Stomach (tissue), 8 donors: ENCODE measurements at regions not wholly inside any gene's neighbourhood (a gene's known extent, or its start where the extent isn't known, plus 50 kb on each side); places are given as distances from the start of the nearest gene placed in this dataset.

Experiments used
- DNase-seq, 2 donors: peaks; one replicate each; pipeline versions ENCODE4 v3.0.0 to v3.0.0-alpha.2; 2013 to 2019
- H3K27ac ChIP-seq, 5 donors: fragments of 200-600 bp in 4 of 5; sonication (generic) in 4 of 5; one replicate each; pipeline ENCODE4 v1.5.1; 2013 to 2019; ENCODE audit warnings: mild to moderate bottlenecking in 1 of 5, moderate library complexity in 1 of 5
- H3K27me3 ChIP-seq, 3 donors: fragments of 200-600 bp; sonication (generic); one replicate each; pipeline ENCODE4 v1.5.1; 2017 to 2019; ENCODE audit warnings: mixed run types in 1 of 3
- H3K36me3 ChIP-seq, 4 donors: fragments of 200-600 bp; sonication (generic); 1 replicate in 3 of 4; 2 replicates in 1 of 4; pipeline ENCODE4 v1.5.1; 2016 to 2019
- H3K4me1 ChIP-seq, 4 donors: fragments of 200-600 bp; sonication (generic); one replicate each; pipeline ENCODE4 v1.5.1; 2016 to 2019
- H3K4me3 ChIP-seq, 4 donors: fragments of 200-600 bp; sonication (generic) in 3 of 4; one replicate each; pipeline ENCODE4 v1.5.1; 2016 to 2019; ENCODE audit warnings: mild to moderate bottlenecking in 1 of 4
- H3K9me3 ChIP-seq, 4 donors: fragments of 200-600 bp; sonication (generic); one replicate each; pipeline ENCODE4 v1.5.1; 2016 to 2019
- EP300 ChIP-seq: sonication (generic); formaldehyde crosslinking; IDR thresholded peaks from one replicate; pipeline ENCODE4 v1.6.1; 2017; ENCODE audit warnings: antibody characterized with exemption
- POLR2A ChIP-seq, 4 donors: fragments of 450-650 bp; IDR thresholded peaks; one replicate each; pipeline ENCODE4 v1.6.1; 2016; ENCODE audit warnings: antibody characterized with exemption in 4 of 4, control low read depth in 2 of 4, mild to moderate bottlenecking in 1 of 4, moderate library complexity in 1 of 4
- POLR2AphosphoS5 ChIP-seq, 3 donors: sonication (generic); formaldehyde crosslinking; IDR thresholded peaks; one replicate each; pipeline ENCODE4 v1.6.1; 2016; ENCODE audit warnings: antibody characterized with exemption in 3 of 3
- WGBS, 5 donors: extraction: QIAGEN DNeasy Blood & Tissue Kit in 3 of 5; methylation state at CpG; one replicate each; pipeline versions ENCODE4 v1.1.5 to v1.1.7; 2013 to 2018; 5-methylcytosine and 5-hydroxymethylcytosine counted together
- intact Hi-C: fragments of 100-400 bp; cut with DNase I; formaldehyde crosslinking; loops from one replicate; pipeline ENCODE4 v1.15.1; 2023; ENCODE audit warnings: low total_unique reads
- TF ChIP-seq, protein P1 (sequence below), 7 experiments: fragments of 450-650 bp in 4 of 7; fragments of 200-600 bp in 3 of 7; sonication (generic) in 3 of 7; IDR thresholded peaks; one replicate each; pipeline ENCODE4 v1.5.1; 2016 to 2019; ENCODE audit warnings: antibody characterized with exemption in 7 of 7, control low read depth in 2 of 7, mild to moderate bottlenecking in 1 of 7
- donor health status: healthy with polysubstance abuse.
- donor health status: Bipolar disorder and iron deficiency.
- donor health status: healthy.

DNA sequence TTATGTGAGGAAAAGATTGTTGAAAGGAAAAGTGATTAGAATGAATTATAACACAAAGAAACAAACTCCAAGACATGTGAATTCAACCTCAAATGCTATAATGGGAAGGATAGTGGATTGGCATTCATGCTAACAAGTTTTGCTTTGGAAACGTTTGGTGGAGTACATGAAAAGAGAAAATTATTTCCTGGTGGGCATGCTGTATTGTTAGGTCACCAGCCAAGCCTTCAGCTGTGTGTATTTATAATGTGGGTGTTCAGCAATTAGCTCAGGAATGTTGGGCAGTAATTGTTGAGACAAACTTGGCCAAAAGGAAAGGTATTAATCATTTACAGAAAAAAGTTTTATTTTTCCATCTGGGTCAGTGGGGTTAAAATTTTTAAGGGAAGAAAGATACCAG, 198.9 kb upstream of the ARSJ start:
- Histone ChIP-seq H3K9me3 (peaks cover 0 to 13% (median 10%) of the 10 kb centered on the region in 4 donors), H3K27me3 (no peaks in the 10 kb centered on the region), H3K27ac (no peak overlapping the region), H3K36me3 (no peaks in the 10 kb centered on the region), H3K4me1 (peaks cover 0 to 8% (median 3%) of the 10 kb centered on the region in 4 donors), H3K4me3 (no peak overlapping the region)
- 0 to 20% (median 10%) methylated on average over 1 of the region's 1 CpG for WGBS, 5 donors
- DNase-seq, result peak in 1 of 2 donors; percentile 37
- TF ChIP-seq, protein P1, sequence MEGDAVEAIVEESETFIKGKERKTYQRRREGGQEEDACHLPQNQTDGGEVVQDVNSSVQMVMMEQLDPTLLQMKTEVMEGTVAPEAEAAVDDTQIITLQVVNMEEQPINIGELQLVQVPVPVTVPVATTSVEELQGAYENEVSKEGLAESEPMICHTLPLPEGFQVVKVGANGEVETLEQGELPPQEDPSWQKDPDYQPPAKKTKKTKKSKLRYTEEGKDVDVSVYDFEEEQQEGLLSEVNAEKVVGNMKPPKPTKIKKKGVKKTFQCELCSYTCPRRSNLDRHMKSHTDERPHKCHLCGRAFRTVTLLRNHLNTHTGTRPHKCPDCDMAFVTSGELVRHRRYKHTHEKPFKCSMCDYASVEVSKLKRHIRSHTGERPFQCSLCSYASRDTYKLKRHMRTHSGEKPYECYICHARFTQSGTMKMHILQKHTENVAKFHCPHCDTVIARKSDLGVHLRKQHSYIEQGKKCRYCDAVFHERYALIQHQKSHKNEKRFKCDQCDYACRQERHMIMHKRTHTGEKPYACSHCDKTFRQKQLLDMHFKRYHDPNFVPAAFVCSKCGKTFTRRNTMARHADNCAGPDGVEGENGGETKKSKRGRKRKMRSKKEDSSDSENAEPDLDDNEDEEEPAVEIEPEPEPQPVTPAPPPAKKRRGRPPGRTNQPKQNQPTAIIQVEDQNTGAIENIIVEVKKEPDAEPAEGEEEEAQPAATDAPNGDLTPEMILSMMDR (IDR thresholded peaks at IDR 0.05), result no peak
- TF ChIP-seq EP300 (no peak), POLR2AphosphoS5 (IDR thresholded peaks at IDR 0.05) (no peak)
- intact Hi-C loops, result no loop called here

DNA sequence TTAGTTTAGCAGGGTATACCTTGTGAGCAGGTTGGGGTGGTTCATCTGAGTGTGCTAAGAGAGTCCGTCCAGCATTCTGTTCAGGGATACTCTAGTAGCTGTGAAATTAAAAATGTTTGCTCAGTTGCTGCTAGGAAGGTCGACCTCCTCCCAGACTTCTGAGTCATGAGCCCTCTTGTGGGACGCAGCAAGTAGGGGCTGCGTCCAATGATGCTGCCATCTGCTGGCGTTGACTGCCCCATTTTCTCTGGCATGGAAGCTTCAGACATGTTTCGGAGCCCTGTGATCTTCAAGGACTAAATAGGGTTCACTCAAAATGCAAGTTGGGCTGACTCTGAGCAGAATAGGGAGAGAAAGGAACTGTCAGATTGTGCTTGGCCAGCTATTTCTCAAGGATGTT, 201.0 kb upstream of the ARSJ start:
- peak in 1 of 2 donors; percentile 71 for DNase-seq
- WGBS, 5 donors, result 42 to 55% (median 48%) methylated on average over 6 of the region's 6 CpGs
- H3K27me3 ChIP-seq, result no peaks in the 10 kb centered on the region
- H3K9me3 ChIP-seq, result peaks cover 0 to 13% (median 10%) of the 10 kb centered on the region in 4 donors
- no peaks in the 10 kb centered on the region for H3K36me3 ChIP-seq
- no peak overlapping the region for H3K27ac ChIP-seq
- H3K4me1 ChIP-seq, result peaks cover 0 to 8% (median 3%) of the 10 kb centered on the region in 4 donors
- H3K4me3 ChIP-seq, result no peak overlapping the region
- TF ChIP-seq POLR2AphosphoS5 (IDR thresholded peaks at IDR 0.05) (peak in 1 of 3 donors; percentile 22), POLR2A (IDR thresholded peaks at IDR 0.05) (no peak)
- TF ChIP-seq, protein P1 (IDR thresholded peaks at IDR 0.05), result peak in 2 of 7 experiments; percentile 12 to 14
- intact Hi-C loops, result no loop called here

DNA sequence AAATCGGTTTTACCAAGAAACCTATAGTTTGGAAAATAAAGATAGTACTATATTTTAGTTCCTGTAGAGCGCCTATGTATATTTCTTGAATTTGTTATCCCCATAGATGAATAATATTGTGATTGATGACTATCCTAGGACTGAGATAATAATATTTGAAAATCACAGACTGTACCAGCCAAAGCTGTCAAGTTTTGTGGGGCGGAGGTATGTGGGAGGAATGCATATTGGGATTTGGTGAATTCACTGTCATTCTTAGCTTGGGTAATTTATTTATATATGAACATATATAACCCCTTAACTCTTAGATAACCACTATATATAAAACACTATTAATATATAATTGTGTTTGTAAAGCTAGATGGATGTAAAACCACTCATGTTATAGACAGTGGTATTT, 205.5 kb upstream of the ARSJ start:
- H3K27me3 ChIP-seq, result no peaks in the 10 kb centered on the region
- WGBS, 5 donors, result 89 to 94% (median 93%) methylated on average over 3 of the region's 3 CpGs
- H3K27ac ChIP-seq, result no peak overlapping the region
- H3K36me3 ChIP-seq, result no peaks in the 10 kb centered on the region
- intact Hi-C loops, result no loop called here
- peaks cover 0 to 13% (median 10%) of the 10 kb centered on the region in 4 donors for H3K9me3 ChIP-seq
- H3K4me3 ChIP-seq, result no peak overlapping the region
- no peak for TF ChIP-seq POLR2AphosphoS5 (IDR thresholded peaks at IDR 0.05)
- no peak for TF ChIP-seq POLR2A (IDR thresholded peaks at IDR 0.05)
- no peak for TF ChIP-seq EP300
- TF ChIP-seq, protein P1 (IDR thresholded peaks at IDR 0.05), result no peak
- DNase-seq, result no peak
- H3K4me1 ChIP-seq, result peaks cover 0 to 9% (median 0%) of the 10 kb centered on the region in 4 donors

DNA sequence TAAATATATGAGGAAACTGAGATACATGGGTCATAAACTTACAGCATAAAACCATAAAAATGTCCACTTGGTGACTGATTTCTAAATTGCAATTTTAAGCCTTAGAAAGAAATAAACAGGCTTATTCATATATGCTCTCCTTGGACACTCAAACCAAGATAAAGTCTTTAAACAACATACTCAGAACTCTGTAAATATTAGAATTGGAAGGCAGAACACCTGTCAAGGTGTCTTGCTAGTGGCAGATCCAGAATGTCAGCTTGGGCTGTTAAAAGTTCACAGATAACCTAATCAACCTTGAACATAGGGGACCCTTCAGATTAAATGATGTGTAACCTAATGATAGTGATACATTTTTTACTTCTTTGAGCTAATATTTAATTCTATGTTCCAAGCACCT, 208.1 kb upstream of the ARSJ start:
- Histone ChIP-seq H3K4me1 (peaks cover 0 to 9% (median 0%) of the 10 kb centered on the region in 4 donors), H3K27me3 (no peaks in the 10 kb centered on the region), H3K27ac (no peak overlapping the region), H3K4me3 (no peak overlapping the region), H3K36me3 (no peaks in the 10 kb centered on the region), H3K9me3 (peaks cover 0 to 9% (median 8%) of the 10 kb centered on the region in 4 donors)
- intact Hi-C loops, result no loop called here
- no peak for DNase-seq
- TF ChIP-seq POLR2A (IDR thresholded peaks at IDR 0.05) (no peak), POLR2AphosphoS5 (IDR thresholded peaks at IDR 0.05) (no peak), EP300 (no peak)
- TF ChIP-seq, protein P1 (IDR thresholded peaks at IDR 0.05), result no peak
